NCI-H1048 (cell line): ENCODE measurements at regions not wholly inside any gene's neighbourhood (a gene's known extent, or its start where the extent isn't known, plus 50 kb on each side); places are given as distances from the start of the nearest gene placed in this dataset.

Experiments used
- DNase-seq: peaks from one replicate; lab custom pipeline; 2025; lab: John Stamatoyannopoulos, UW

DNA sequence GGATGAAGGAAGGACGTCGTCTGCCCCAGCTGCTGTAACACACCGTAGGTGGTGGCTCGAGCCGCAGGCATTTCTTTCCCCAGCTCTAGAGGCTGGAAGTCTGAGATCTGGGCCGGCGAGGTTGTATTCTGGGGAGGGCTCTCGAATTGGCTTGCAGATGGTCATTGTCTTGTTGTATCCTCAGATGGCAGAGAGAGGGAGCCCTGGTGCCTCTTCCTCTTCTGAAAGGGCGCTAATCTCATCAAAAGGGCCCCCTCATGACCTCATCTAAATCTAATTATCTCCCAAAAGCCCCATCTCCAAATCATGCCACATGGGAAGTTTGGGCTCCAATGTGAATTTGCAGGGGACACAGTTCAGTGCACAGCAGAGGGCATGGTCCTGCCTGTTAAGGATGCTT is 109.0 kb downstream of the SIK1 start:
- DNase-seq: no peak

DNA sequence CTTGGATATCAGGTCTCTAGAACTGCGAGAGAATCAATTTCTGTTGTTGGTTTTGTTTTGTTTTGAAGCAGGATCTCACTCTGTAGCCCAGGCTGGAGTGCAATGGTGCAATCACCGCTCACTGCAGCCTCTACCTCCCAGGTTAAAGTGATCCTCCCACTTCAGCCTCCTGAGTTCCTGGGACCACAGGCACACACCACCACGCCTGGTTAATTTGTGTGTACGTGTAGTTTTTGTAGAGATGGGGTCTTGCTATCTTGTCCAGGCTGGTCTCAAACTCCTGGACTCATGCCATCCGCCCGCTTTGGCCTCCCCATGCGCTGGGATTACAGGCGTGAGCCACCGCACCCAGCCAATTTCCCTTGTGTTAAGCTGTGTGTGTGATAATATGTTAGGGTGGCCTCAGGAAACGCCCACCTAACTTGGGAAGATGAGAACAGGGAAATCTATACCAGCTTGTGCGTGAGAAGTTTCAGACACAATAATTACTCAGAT is 109.6 kb downstream of the SIK1 start:
- no peak for DNase-seq

DNA sequence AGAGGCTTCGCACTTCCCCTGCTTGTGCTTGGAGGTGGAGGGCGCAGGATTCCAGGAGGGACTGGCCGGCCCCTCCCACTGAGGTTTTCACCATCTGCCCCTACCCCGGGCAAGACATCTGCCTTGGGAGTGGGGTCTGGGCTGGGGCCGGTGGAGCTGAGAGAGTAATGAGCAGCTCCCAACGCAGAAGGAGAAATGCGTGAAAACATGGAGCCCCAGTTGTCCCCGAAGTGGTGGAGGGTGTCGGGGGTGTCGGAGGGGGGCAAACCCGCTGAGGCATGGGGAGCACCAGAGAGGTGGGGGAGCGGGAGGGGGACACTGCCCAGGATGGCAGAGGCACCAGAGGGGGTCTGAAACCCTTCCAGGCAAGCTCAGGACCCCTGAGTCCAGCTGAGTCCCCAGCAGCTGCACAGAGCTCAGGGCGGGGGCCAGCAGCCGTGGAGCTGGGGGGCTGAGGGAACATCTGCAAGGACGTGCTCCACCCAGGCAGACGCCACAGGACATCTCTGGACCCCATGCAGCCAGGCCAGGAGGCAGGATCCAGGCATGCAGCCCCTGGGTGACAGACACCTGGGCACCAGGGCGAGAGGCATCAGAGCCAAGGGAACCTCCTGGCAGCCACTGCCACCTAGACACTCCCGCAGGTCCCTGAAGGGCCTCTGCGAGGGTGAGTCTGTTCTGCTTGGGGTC is 110.6 kb downstream of the SIK1 start:
- no peak for DNase-seq

DNA sequence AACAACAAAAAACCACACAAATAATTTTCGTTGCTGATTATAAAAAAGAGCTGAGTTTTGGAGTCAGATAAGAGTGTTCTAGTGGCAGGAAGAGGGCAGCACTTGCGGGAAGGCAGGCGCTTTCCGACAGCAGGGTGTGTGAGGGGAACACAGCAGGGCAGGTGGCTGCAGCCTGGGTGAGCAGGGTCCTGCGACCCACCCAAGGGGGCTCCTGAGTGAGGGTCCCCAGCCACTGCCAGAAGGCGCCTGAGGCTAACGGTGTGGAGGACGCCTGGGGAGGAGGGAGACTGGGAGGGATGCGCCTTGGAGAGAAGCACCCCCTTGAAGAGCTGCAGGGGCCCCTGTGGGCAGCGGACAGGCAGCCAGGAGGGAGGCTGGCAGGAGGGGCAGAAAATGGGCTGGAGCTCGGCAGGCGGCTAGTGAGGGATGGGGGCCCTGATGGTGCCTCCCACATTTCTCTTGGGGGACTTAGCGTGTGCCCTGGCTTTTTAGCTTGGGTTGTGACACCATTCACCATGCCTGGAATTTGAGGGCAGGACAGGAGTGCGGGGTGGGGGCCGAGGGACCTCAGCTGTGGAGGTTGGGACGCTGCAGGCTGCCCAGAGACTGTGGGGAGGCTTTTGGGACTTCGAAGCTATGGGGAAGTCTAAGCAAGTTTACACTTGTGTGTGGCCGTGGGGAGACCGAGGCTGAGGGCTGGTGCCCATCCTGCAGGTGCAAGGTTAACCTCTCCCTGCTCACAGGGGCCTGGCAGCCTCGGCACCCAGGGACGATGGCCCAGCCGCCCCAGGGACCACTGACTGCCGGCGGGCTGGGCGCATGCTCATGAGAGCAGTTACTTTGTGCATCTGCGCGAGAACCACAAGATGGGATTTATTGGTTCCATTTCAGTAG is 111.4 kb downstream of the SIK1 start:
- no peak for DNase-seq

DNA sequence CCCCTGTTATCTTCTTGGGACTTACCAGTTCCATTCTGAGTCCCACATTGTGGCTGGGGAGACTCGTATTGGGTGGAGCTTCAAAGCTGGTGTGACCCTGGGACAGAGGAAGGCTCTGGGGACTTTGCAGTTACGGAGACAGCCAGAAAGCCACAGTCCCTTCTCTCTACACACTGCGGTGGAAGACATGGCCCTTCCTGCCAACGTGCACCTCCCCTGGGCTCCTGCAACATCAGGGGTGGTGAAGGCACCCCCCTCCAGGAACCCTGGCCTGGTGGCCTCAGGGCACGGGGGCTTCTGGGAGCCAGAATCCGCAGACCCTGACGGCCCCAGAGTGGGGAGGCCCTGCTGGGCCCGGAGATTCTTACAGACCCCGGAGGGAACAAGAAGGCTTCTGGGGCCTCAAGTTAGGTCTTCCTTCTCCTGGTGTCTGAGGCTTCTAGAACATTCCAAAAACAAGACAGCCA is 113.0 kb downstream of the SIK1 start:
- no peak for DNase-seq

DNA sequence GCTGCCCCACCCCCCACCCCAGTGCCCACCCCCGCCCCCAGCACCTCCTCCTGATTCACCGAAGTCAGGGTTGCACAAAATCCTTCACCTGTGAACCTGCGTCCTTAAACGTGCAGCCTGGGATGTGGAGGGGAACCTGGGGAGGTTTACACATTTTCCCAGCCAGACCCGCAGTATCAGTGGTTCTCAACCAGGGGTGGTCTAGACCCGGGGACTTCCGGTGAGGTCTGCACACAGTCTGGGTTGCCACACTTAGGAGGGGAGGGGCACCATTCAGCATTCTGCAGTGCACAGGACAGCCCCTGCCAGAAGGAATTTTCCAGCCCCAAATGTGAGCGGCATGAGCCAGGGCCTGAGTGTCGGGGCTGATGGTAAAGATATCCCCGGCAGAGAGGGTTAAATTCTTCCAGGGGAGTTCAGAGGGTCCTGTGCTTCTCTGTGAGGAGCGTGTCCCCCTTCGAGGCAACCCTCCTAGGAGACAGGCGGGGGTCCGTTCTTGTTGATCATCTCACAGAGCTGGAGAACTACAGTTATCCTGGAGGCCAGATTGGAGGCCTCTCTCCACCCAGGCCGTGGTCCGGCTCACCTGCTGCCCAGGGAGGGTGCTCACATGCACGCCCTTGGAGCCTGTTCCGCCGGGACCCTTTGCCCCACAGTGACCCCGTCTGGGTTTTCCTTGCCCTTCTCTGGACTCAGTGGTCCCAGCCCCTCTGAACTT is 113.6 kb downstream of the SIK1 start:
- no peak for DNase-seq

DNA sequence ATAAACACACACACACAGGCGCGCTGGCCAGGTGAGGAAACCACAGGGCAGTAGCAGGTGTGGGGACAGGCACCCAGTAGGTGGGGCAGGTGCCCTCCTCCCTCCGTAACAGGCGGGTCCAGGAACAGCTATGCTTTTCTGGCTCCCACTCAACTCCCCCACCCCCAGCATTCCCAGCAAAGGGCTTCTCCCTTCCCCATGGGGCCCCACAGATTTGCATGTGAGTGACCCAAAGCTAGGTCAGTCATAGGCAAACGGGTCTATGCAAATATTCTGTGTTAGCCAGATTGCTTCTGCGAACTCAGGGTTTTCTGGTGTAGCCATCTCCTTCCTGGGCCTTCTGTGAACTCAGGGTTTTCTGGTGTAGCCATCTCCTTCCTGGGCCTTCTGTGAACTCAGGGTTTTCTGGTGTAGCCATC is 114.2 kb downstream of the SIK1 start:
- DNase-seq: peak; percentile 46

DNA sequence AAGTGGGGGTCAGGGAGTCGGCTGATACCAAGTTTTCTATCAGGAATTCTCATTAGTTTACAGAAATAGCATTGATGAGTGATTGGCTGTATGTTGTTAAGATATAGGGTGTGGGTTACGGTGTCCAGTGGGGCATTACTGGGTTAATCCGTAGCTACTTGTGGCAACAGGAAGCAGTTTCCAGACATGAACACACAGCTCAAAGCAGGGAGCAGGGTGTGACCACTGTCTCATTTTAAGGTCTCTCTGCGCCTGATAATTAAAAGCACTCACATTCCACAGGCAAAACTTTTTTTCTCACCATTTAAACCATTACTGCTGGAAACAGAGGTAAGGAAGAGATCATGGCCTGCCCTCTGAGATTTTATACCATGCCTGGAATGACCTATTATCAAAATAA is 114.9 kb downstream of the SIK1 start:
- DNase-seq: no peak

DNA sequence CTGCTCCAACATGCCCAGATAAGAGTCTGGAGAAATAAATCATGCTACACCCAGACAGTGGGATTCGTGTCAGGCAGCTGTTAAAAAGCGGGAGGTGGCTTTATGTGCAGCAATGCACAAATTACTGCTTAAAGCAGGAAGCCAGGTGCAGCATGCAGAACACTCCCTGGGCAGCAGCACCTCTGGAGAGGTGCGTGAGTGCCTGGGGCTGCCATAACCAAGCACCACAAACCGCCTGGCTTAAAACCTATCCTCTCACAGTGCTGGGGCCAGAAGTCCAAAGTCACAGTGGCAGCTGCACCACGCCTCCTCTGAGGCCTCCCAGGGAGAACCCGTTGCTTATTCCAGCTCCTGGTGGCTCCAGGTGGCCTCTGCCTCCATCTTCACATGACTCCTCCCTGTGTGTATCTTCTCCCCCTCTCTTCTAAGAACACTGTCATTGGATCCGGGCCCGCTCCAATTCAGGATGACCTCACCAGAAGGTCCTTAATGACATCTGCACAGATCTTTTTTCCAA is 115.6 kb downstream of the SIK1 start:
- DNase-seq: no peak

DNA sequence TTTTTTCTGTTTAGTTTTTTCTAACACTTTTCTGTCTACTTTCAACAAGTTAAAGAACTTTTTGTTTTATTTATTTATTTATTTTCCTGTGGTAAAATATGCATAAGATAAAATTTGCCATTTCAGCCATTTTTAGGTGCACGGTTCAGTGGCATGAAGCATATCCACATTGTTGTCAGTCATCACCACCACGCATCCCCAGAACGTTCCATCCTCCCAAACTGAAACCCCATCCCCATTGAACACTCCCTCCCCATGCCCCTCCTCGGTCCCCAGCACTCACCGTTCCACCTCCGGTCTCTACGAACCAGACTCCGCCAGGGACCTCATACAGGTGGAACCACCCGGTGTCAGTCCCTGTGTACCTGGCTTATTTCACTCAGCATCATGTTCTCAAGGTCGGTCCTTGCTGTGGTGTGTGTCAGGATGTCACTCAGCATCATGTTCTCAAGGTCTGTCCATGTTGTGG is 118.1 kb downstream of the SIK1 start:
- DNase-seq: no peak

DNA sequence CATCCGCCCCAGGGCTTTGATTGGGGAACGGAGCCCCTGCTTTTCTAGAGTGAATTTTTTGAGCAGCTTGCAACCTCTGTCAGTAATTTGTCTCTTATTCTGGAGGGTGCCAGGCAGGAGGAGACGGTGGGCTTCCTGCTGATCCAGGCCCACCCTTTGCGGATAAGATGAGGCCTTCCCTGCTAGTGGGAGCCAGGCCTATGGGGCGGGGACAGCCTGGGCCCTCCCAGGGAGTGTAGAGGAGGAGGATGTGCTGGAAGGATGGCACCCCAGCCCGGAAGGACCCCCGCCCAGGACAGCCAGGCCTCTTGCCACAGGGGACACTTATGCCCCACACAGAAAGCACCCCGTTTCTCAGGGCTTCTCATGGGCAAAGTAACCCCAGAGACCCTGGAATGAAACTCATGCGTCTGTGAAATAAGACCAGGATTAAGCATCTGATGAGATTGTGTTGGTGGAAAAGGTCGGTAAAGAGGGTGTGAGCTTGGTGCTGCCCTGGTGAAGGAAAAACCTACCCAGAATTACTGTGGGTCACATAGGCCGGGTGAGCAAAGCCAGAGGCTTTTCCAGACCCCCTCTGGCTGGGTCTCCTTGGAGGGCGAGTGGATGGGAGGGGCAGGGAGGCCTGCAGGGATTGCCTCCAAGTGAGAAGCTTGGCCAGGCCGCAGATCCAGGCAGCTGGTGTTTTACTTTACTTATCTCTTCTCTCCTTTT is 118.7 kb downstream of the SIK1 start:
- no peak for DNase-seq

DNA sequence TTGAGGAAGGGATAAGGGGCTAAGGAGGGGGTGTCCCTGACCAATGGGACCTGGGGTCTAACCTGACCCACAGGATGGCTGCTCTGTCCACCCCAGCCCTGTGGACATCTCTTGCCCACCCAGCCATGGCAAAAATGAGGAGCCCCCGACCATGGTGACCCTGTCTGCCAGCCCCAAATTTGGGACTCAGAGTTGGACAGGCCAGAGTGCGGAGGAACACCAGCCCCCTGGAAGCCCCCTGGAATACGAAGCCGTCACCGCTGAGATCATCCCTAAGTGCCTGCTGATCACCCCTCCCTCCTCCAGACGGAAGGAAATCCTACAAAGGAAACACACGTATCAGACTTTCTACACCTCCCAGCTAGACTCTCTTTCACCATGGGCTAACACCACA is 119.3 kb downstream of the SIK1 start:
- no peak for DNase-seq

DNA sequence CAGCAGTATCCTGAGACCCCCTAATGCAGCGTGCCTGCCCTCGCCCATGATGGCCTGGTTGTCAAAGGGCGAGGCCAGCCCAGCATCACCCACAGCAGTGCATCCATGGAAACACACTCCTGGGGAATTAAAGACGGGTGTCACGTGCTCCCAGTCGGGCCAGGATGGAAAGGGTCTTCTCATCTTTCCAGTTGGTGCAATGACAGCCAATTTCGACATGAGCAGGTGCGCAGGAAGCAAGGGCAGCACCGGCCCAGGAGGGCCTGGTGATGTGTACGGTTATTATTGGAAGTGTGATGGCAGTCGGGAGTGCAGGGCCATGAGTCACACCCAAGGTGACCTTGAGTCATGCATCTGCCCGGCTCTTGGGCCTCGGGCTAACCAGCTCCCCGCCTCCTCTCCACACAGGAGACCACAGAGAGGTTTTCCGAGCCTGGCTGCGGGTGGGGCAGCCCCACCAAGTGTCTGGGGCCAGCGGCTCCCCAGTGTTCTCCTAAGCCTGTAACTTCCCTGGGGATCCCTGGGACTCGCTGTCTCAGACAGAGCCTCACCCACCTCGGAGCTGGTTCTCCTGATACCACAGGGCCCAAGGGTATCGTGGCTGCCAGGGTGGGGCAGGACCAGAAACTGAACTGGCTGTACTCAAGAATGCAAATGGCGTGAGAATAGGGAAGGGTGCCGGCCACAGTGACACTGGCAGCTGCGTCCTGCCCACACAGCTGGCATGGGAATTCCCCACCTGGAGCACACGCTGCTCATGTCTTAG is 119.8 kb downstream of the SIK1 start:
- DNase-seq: no peak

DNA sequence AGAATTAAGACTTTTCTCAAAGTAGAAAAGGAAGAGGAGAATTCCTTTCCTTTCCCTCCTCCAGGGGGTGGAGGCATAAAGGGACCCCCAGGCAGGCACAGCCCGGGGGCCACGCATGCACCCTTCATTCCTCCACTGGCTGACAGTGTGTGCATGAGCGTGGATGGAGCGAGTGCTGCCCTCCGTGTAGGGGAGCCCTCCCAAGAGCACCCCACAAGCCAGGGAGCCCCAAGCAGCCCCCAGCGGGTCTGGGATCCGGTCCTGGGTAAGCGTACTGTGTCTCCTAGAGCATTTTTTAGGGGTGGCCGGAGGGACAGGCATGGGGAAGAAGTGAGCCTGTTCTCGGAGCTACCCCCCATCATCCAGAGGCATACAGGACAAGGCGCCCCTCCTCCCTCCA is 120.5 kb downstream of the SIK1 start:
- DNase-seq: no peak

DNA sequence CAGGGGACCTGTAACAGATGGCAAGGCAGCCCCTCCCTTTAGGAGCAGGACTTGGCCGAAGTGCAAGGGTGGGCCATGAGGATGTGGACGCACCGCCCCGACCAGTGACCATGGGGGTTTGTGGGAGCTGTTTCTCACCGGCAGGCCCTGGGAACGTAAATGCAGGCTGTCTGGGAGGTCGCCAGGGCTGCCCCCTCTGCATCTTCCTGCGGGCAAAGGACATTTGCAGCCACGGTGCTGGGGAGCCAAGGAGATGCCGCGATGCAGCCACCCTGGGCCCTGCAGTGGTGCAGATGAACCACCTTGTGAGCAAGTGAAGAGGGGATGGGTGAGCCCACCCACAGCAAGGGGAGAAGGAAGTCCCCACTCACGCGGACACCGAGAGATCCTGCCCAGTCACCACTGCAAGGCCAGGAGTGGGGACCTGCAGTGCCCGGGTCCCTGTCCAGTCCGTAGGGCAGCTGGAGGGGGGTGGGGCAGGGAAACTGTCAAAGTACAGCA is 121.1 kb downstream of the SIK1 start:
- DNase-seq: no peak

DNA sequence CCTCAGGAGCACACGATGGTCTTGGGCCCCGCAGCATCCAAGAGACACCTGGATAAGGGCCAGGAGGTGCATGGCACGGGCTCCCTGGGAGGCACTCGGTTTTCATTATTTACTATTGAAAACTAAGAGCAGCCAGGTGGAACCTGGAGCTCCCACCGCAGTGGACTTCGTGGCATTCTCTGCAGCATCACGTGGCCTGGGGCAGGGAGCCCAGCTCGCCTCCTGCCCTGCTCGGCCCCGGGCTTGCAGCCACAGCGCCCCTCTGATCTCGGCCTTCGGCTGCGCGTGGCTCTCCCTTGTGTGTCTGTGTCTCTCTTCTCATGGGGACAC is 121.6 kb downstream of the SIK1 start:
- no peak for DNase-seq

DNA sequence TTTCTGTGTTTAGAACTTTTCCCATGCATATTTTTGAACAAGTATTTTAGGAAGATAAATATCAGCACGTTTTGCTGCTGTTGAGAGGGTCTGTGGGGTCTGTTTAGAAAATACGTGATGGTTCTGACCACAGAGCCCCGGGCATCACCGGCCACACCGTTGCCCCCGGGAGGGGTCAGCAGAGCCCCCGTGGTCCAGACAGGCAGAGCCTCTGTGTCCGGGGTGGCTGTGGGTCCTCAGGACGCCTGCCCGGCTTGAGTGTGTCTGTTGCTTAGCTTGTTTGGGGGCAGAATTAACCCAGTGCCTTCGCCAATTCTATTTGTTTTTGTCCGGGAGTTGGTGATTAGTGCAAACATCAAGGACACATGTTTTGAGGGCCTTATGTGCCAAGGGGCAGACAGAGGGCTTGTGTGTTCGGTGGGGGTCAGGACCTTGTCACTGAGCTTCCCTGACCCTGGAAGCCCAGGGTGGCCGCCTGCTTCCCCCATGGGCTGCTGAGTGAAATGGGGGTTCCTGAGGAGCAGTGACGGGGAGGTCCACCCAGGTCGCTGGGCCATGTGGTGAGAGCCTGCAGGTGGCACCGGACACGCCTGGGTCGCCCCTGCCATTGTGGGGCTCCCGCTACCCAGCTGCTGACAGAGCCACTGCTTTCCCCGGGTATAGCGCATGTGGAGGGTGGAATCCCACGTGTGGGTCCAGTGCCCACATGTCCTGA is 122.2 kb downstream of the SIK1 start:
- DNase-seq: no peak

DNA sequence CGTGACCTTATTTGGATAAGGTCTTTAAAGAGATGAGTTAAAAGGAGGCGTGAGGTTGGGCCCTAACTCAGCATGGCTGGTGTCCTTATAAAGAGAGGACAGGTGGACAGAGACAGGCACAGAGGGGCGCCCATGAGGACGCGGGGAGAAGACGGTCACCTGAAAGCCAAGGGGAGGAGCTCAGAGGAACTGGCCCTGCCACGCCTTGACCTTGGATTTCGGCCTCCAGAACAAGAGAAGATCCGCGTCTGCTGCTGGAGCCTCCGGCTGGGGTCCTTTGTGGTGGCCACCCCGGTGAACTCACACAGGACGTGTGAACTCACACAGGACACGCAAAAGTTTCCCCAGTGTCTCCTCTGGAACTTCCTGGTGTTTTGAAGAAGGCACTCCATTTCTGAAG is 122.7 kb downstream of the SIK1 start:
- no peak for DNase-seq

DNA sequence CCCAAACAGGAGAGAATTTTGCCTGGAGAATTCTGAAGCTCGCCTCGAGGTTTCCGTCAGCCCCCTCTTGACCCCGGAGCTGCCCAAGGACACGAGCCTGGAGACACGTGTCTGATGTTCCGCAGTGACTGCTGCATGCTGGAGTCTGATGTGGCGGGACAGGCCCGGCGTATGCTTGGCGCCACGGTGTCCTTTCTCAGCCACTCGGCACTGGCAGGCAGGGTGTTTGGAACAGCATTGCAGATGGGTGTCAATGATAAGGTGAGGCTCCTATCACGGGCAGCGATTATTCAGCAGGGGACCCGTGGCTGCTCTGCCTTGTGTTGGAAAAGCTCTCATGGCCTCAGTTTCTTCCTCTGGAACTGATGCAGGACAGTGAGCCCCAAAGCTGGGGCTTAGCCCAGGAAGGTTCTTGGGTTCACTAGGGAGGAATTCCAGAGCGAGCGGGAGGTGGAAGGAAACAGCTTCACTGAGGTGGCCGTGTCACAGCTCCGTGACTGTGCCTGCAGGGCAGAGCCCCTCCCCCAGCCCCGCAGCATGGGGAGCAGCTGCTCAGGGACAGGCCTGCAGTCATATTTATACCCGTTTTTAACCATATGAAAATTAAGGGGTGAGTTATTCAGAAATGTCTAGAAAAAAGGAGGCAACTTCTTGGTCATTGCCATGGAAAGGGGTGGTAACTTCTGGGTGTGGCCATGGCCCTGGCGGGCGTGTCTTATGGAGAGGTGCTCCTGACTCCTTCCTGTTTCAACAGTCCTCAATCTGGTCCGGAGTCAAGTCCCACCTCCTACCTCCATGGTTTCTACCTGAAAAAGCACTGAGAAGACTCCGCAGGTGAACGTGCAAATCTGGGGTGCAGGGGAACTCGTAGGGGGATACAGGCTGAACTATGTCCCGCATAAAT is 123.4 kb downstream of the SIK1 start:
- no peak for DNase-seq
